CD4-positive, alpha-beta T cell (primary cell): ENCODE measurements at regions not wholly inside any gene's neighbourhood (a gene's known extent, or its start where the extent isn't known, plus 50 kb on each side); places are given as distances from the start of the nearest gene placed in this dataset.

Experiments used
- ATAC-seq: fragments of 200-7000 bp; cut with Tn5 transposase; one replicate; pipeline ENCODE4 v1.10.0; 2022; ENCODE audit warnings: mild to moderate bottlenecking; ENCODE audit not compliant: poor library complexity
- CTCF ChIA-PET: fragments of 350-600 bp; sonication (Branson Sonifier 250); formaldehyde crosslinking; loops from one replicate; lab custom pipeline; 2021; ENCODE audit warnings: antibody characterized with exemption, inconsistent platforms; lab: Charles Lee
- POLR2A ChIA-PET: fragments of 350-600 bp; sonication (Branson Sonifier 250); formaldehyde crosslinking; loops from one replicate; lab custom pipeline; 2021; ENCODE audit warnings: antibody characterized with exemption, inconsistent platforms; lab: Charles Lee
- DNase-seq, 14 experiments: peaks; one replicate each; pipeline ENCODE4 v3.0.0-alpha.2; 2013 to 2020; ENCODE audit warnings: mixed read lengths in 2 of 14
- H3K27ac ChIP-seq, 2 donors: one replicate each; pipeline versions ENCODE4 v1.5.1 to v1.7.0; 2013; ENCODE audit warnings: low read length in 2 of 2, low read depth in 1 of 2, mild to moderate bottlenecking in 1 of 2
- H3K27me3 ChIP-seq, 2 experiments: 1 replicate in 1 of 2; 2 replicates in 1 of 2; pipeline versions ENCODE4 v1.6.1 to v1.7.0; 2013; ENCODE audit warnings: low read length in 2 of 2, control low read depth in 1 of 2, mild to moderate bottlenecking in 1 of 2, moderate library complexity in 1 of 2; ENCODE audit not compliant: insufficient read depth in 2 of 2, control insufficient read depth in 1 of 2
- H3K36me3 ChIP-seq: one replicate; pipeline ENCODE4 v1.6.1; 2013; ENCODE audit warnings: low read length, control low read depth; ENCODE audit not compliant: insufficient read depth
- H3K4me1 ChIP-seq: one replicate; pipeline ENCODE4 v1.6.1; 2013; ENCODE audit warnings: low read length, control low read depth; ENCODE audit not compliant: insufficient read depth
- H3K4me3 ChIP-seq: one replicate; pipeline ENCODE4 v1.5.1; 2013; ENCODE audit warnings: mild to moderate bottlenecking, low read length, moderate library complexity
- H3K9me3 ChIP-seq, 2 experiments: 1 replicate in 1 of 2; 2 replicates in 1 of 2; pipeline versions ENCODE4 v1.6.1 to v1.7.0; 2013; ENCODE audit warnings: low read length in 2 of 2, mild to moderate bottlenecking in 2 of 2, control low read depth in 1 of 2, moderate library complexity in 1 of 2; ENCODE audit not compliant: control insufficient read depth in 1 of 2, insufficient read depth in 1 of 2
- H3K27ac Mint-ChIP-seq: one replicate; pipeline ENCODE4 v1.8.0; 2020; ENCODE audit warnings: mixed read lengths
- H3K27me3 Mint-ChIP-seq: one replicate; pipeline ENCODE4 v1.8.0; 2021; ENCODE audit warnings: mixed read lengths
- H3K36me3 Mint-ChIP-seq: one replicate; pipeline ENCODE4 v1.8.0; 2021; ENCODE audit warnings: low read depth, mixed read lengths
- H3K4me1 Mint-ChIP-seq: one replicate; pipeline ENCODE4 v1.8.0; 2021; ENCODE audit warnings: low read depth, mixed read lengths
- H3K4me3 Mint-ChIP-seq: one replicate; pipeline ENCODE4 v1.8.0; 2020; ENCODE audit warnings: mild to moderate bottlenecking, mixed read lengths
- H3K9me3 Mint-ChIP-seq: one replicate; pipeline ENCODE4 v1.8.0; 2020; ENCODE audit warnings: mixed read lengths
- CTCF ChIP-seq: fragments of 200-600 bp; IDR thresholded peaks from one replicate; pipeline ENCODE4 v1.8.0; 2022; ENCODE audit warnings: antibody characterized with exemption, mild to moderate bottlenecking
- intact Hi-C, 2 experiments: fragments of 100-400 bp; cut with DNase I in 1 of 2; cut with micrococcal nuclease in 1 of 2; formaldehyde crosslinking; loops; one replicate each; pipeline versions ENCODE4 v1.15.1 to v1.9.0; 2023 to 2025; cut with DNase I, micrococcal nuclease

GRCh38 chr16:48918520-48919258 lies 308.7 kb upstream of the N4BP1 start:
- Histone ChIP-seq H3K9me3 (peaks cover 0 to 10% of the 10 kb centered on the region in 2 experiments), H3K27ac (no peak overlapping the region), H3K4me1 (no peaks in the 10 kb centered on the region), H3K36me3 (no peaks in the 10 kb centered on the region), H3K27me3 (no peaks in the 10 kb centered on the region), H3K4me3 (no peak overlapping the region)
- no peak overlapping the region for H3K27ac Mint-ChIP-seq
- CTCF ChIA-PET = no interaction called here
- H3K27me3 Mint-ChIP-seq = no peaks in the 10 kb centered on the region
- no peak for DNase-seq
- intact Hi-C loops = no loop called here
- TF ChIP-seq CTCF = no peak
- peaks cover 4% of the 10 kb centered on the region for H3K9me3 Mint-ChIP-seq
- no peaks in the 10 kb centered on the region for H3K36me3 Mint-ChIP-seq
- no peak overlapping the region for H3K4me3 Mint-ChIP-seq
- POLR2A ChIA-PET = no interaction called here
- no peaks in the 10 kb centered on the region for H3K4me1 Mint-ChIP-seq
- ATAC-seq = no peak

- no peak for DNase-seq
- Histone ChIP-seq H3K36me3 (no peaks in the 10 kb centered on the region), H3K4me3 (no peak overlapping the region), H3K9me3 (peaks cover 0 to 3% of the 10 kb centered on the region in 2 experiments), H3K4me1 (no peaks in the 10 kb centered on the region), H3K27me3 (no peaks in the 10 kb centered on the region), H3K27ac (no peak overlapping the region)
- no peak for TF ChIP-seq CTCF
- Mint-ChIP-seq H3K9me3 (no peaks in the 10 kb centered on the region), H3K4me1 (no peaks in the 10 kb centered on the region), H3K27me3 (peaks cover 6% of the 10 kb centered on the region), H3K4me3 (no peak overlapping the region), H3K36me3 (no peaks in the 10 kb centered on the region), H3K27ac (no peak overlapping the region)
- intact Hi-C loops = no loop called here
- ATAC-seq = no peak
- ChIA-PET POLR2A (no interaction called here), CTCF (no interaction called here)
Measured at GRCh38 chr16:48916566-48916965, 306.6 kb upstream of the N4BP1 start.

GRCh38 chr16:48914070-48914469 lies 304.1 kb upstream of the N4BP1 start:
- H3K27ac ChIP-seq = no peak overlapping the region
- H3K4me3 Mint-ChIP-seq = no peak overlapping the region
- H3K4me3 ChIP-seq = no peak overlapping the region
- H3K9me3 Mint-ChIP-seq = no peaks in the 10 kb centered on the region
- intact Hi-C loops = no loop called here
- no peak for ATAC-seq
- H3K27me3 Mint-ChIP-seq = peaks cover 6% of the 10 kb centered on the region
- DNase-seq = no peak
- ChIA-PET CTCF (no interaction called here), POLR2A (no interaction called here)
- no peak for TF ChIP-seq CTCF
- no peaks in the 10 kb centered on the region for H3K27me3 ChIP-seq
- H3K9me3 ChIP-seq = peaks cover 0 to 7% of the 10 kb centered on the region in 2 experiments
- H3K27ac Mint-ChIP-seq = no peak overlapping the region
- H3K4me1 Mint-ChIP-seq = no peaks in the 10 kb centered on the region
- no peaks in the 10 kb centered on the region for H3K36me3 ChIP-seq
- no peaks in the 10 kb centered on the region for H3K4me1 ChIP-seq
- no peaks in the 10 kb centered on the region for H3K36me3 Mint-ChIP-seq
